T-cell (primary cell): ENCODE measurements at regions not wholly inside any gene's neighbourhood (a gene's known extent, or its start where the extent isn't known, plus 50 kb on each side); places are given as distances from the start of the nearest gene placed in this dataset.

ENCODE experiments used
- ATAC-seq, 4 experiments: fragments of 200-7000 bp in 3 of 4; fragments of 150-1000 bp in 1 of 4; cut with Tn5 transposase; replicated peaks in 1 of 4; 1 replicate in 3 of 4; 2 replicates in 1 of 4; pipeline ENCODE4 v1.10.0; 2021; ENCODE audit warnings: moderate library complexity in 3 of 4, mild to moderate bottlenecking in 2 of 4, moderate number of reproducible peaks in 1 of 4
- CTCF ChIA-PET, 2 donors: fragments of 300-600 bp; sonication (Branson Sonifier 250); formaldehyde crosslinking; loops; one replicate each; lab custom pipeline; 2022; ENCODE audit warnings: antibody characterized with exemption in 2 of 2; lab: Charles Lee
- POLR2A ChIA-PET, 2 donors: fragments of 300-600 bp; sonication (Branson Sonifier 250); formaldehyde crosslinking; loops; one replicate each; lab custom pipeline; 2022; ENCODE audit warnings: antibody characterized with exemption in 2 of 2; lab: Charles Lee
- DNase-seq, 35 experiments: peaks; one replicate each; pipeline versions ENCODE4 v3.0.0 to v3.0.0-alpha.2; 2013 to 2023
- H3K27ac ChIP-seq: one replicate; pipeline ENCODE4 v1.5.1; 2013; ENCODE audit warnings: low read length
- H3K27me3 ChIP-seq, 2 experiments: replicated peaks in 1 of 2; 1 replicate in 1 of 2; 2 replicates in 1 of 2; pipeline versions ENCODE4 v1.6.1 to v1.7.0; 2013; ENCODE audit warnings: low read length in 1 of 2, mixed read lengths in 1 of 2; ENCODE audit not compliant: control insufficient read depth in 2 of 2, insufficient read depth in 2 of 2; ENCODE audit errors: extremely low read depth in 1 of 2
- H3K36me3 ChIP-seq, 2 donors: 1 replicate in 1 of 2; 2 replicates in 1 of 2; pipeline versions ENCODE4 v1.6.1 to v1.7.0; 2013; ENCODE audit warnings: low read length in 1 of 2; ENCODE audit not compliant: control insufficient read depth in 2 of 2, insufficient read depth in 1 of 2; ENCODE audit errors: extremely low read depth in 1 of 2
- H3K4me1 ChIP-seq, 2 experiments: 1 replicate in 1 of 2; 2 replicates in 1 of 2; pipeline versions ENCODE4 v1.6.1 to v1.7.0; 2013; ENCODE audit warnings: low read length in 2 of 2, mixed read lengths in 1 of 2; ENCODE audit not compliant: insufficient read depth in 2 of 2, control insufficient read depth in 1 of 2; ENCODE audit errors: extremely low read depth in 1 of 2
- H3K4me3 ChIP-seq, 2 donors: 1 replicate in 1 of 2; 2 replicates in 1 of 2; pipeline versions ENCODE4 v1.5.1 to v1.7.0; 2013; ENCODE audit warnings: mild to moderate bottlenecking in 2 of 2, low read length in 1 of 2, moderate library complexity in 1 of 2; ENCODE audit not compliant: control insufficient read depth in 1 of 2; ENCODE audit errors: extremely low read depth in 1 of 2
- H3K9me3 ChIP-seq: 2 replicates; pipeline ENCODE4 v1.7.0; 2013
- H3K27ac Mint-ChIP-seq, 2 donors: one replicate each; pipeline ENCODE4 v1.8.0; 2020 to 2021; ENCODE audit warnings: mild to moderate bottlenecking in 2 of 2, mixed read lengths in 2 of 2
- H3K27me3 Mint-ChIP-seq, 2 donors: one replicate each; pipeline ENCODE4 v1.8.0; 2021 to 2022; ENCODE audit warnings: mixed read lengths in 2 of 2
- H3K36me3 Mint-ChIP-seq: one replicate; pipeline ENCODE4 v1.8.0; 2021; ENCODE audit warnings: mixed read lengths
- H3K4me1 Mint-ChIP-seq, 3 donors: one replicate each; pipeline ENCODE4 v1.8.0; 2020 to 2022; ENCODE audit warnings: mixed read lengths in 3 of 3, mild to moderate bottlenecking in 1 of 3
- H3K4me3 Mint-ChIP-seq, 3 donors: one replicate each; pipeline ENCODE4 v1.8.0; 2020 to 2022; ENCODE audit warnings: mild to moderate bottlenecking in 3 of 3, mixed read lengths in 3 of 3, moderate library complexity in 3 of 3
- H3K9me3 Mint-ChIP-seq, 3 donors: one replicate each; pipeline ENCODE4 v1.8.0; 2020 to 2022; ENCODE audit warnings: mixed read lengths in 3 of 3
- WGBS: methylation state at CpG from one replicate; pipeline ENCODE4 v1.1.5; 2013; ENCODE audit warnings: missing lambda C conversion rate; ENCODE audit not compliant: insufficient coverage; 5-methylcytosine and 5-hydroxymethylcytosine counted together

DNA sequence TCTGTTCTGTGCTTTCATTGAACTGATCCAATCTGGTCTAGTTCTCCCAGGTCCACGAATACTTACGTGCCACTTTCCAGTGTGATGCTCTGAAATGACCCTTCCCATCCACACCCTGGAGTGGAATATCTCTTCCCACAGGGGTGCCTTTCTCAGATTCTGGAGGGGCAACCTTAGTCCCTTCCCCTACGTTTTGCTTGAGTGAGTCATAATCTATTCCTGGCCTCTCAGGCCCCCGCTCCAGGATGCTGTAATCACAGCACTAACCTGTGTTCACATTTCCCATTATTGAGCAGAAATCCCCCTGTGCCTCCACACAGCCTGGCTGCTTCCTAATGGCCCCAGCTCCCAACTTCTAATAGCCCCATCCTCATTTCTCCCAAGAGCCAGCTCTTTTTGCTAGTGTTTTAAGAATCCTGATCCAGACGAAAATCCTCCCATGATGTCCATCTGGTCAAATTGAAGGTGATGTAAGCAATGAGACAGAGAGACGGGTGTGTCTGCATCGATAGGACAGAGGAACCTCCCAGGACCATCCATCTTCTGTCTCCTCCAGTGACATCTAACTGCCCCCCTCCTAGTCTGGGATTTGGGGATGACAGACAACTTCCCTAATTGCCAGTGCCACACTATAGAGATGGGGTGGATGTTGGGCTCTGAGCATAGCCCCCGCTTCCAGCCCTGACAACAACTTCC lies 164.0 kb upstream of the MAF start:
- Histone ChIP-seq H3K27me3 (no peaks in the 10 kb centered on the region), H3K4me1 (peaks cover 0 to 3% of the 10 kb centered on the region in 2 experiments), H3K4me3 (no peak overlapping the region), H3K27ac (no peak overlapping the region), H3K9me3 (no peaks in the 10 kb centered on the region), H3K36me3 (no peaks in the 10 kb centered on the region)
- DNase-seq, result no peak
- 85% methylated on average over 4 of the region's 8 CpGs for WGBS
- CTCF ChIA-PET, result no interaction called here
- Mint-ChIP-seq H3K4me1 (peaks cover under 1 to 18% (median 11%) of the 10 kb centered on the region in 3 donors), H3K36me3 (no peaks in the 10 kb centered on the region), H3K27me3 (peaks cover 0 to 5% of the 10 kb centered on the region in 2 donors), H3K4me3 (no peak overlapping the region), H3K9me3 (no peaks in the 10 kb centered on the region), H3K27ac (peak overlapping the region in 1 of 2 donors; percentile 50)
- no peak for ATAC-seq
- POLR2A ChIA-PET, result no interaction called here

DNA sequence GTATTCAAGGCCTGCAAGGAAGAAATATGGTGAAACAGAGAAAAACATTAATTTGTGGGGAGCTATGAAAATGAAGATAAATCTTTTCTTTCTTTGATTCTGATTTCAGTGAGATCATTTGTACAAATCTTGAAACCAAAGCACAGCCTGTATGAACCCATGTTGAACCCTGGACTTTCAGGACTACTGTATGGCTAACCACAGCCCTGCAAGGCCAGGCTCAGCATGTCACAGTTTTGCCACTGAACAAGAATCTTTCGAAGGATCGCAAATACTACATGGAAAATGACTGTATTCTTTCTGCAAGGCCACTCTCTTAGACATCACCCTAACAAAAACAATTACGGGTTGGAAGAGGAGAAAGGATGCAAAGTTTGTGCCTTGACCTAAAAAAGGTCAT lies 161.7 kb upstream of the MAF start:
- H3K4me3 Mint-ChIP-seq, result no peak overlapping the region
- WGBS, result no CpG with 5 or more reads among the region's 3 CpGs
- ChIA-PET POLR2A (no interaction called here), CTCF (no interaction called here)
- no peaks in the 10 kb centered on the region for H3K4me1 Mint-ChIP-seq
- no peaks in the 10 kb centered on the region for H3K36me3 ChIP-seq
- H3K27ac Mint-ChIP-seq, result no peak overlapping the region
- peaks cover 3 to 7% of the 10 kb centered on the region in 2 donors for H3K27me3 Mint-ChIP-seq
- no peak overlapping the region for H3K4me3 ChIP-seq
- no peaks in the 10 kb centered on the region for H3K36me3 Mint-ChIP-seq
- H3K27me3 ChIP-seq, result peaks cover 0 to 3% of the 10 kb centered on the region in 2 experiments
- H3K27ac ChIP-seq, result no peak overlapping the region
- no peak for ATAC-seq
- no peak for DNase-seq
- H3K9me3 ChIP-seq, result no peaks in the 10 kb centered on the region
- H3K4me1 ChIP-seq, result no peaks in the 10 kb centered on the region
- no peaks in the 10 kb centered on the region for H3K9me3 Mint-ChIP-seq

DNA sequence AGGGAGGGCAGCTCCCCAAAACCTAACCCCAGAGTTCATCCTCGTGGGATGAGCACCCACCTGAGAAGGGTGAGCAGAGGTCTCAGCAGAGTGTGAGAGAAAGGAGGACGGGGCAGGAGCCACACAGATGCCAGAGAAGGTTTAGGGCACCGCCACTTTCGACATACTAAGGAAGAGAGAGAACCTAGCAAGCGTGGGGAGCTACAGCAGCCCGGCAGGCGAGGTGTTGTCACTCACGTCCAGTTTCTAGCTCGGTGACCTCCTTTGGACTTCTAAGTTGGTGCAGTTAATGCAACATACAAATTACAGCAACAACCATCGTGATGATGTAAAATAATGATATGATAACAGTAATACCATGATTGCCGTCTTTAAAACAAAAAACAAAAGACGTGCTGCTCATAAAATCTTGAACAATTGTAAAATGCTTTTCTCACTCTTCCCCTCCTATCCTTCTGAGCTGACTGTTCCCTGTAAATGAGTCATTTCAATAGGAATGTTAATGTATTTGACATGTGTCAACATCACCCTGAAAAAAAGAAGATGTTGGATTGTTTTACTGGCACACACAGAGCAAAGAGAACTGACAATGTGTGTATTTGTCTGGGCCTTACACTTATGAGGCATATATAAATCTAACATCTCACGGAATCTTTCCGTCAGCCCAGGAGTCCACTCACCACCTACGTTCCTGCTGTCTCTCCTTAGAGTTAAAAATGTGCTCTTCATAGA lies 158.2 kb upstream of the MAF start:
- Mint-ChIP-seq H3K36me3 (no peaks in the 10 kb centered on the region), H3K27me3 (peaks cover 3 to 9% of the 10 kb centered on the region in 2 donors), H3K9me3 (no peaks in the 10 kb centered on the region), H3K4me3 (no peak overlapping the region), H3K27ac (no peak overlapping the region), H3K4me1 (peaks cover 6 to 14% (median 14%) of the 10 kb centered on the region in 3 donors)
- Histone ChIP-seq H3K9me3 (no peaks in the 10 kb centered on the region), H3K27ac (no peak overlapping the region), H3K36me3 (no peaks in the 10 kb centered on the region), H3K27me3 (peaks cover 0 to 3% of the 10 kb centered on the region in 2 experiments), H3K4me3 (no peak overlapping the region), H3K4me1 (peaks cover 3 to 7% of the 10 kb centered on the region in 2 experiments)
- ChIA-PET POLR2A (no interaction called here), CTCF (no interaction called here)
- DNase-seq (no peak), ATAC-seq (no peak)
- WGBS, result 80% methylated on average over 1 of the region's 15 CpGs

DNA sequence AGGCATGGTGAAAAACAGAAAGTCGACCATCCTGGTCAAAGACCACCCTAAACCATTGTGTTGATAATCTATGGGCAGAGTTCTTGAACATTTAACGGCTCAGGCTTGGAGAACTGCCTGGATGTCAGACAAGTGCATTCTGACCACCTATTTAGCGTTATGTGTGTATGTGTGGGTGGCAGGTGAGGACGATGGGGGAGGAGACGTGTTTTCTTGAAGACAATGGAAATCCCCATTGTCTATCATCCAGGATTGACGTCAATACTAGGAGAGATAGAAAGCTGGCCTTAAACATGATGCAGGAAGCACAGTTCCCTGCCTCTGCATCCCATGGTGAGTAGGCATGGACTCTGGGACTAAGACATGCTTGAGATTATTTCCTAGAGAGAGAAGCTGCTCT lies 157.4 kb upstream of the MAF start:
- DNase-seq, result no peak
- POLR2A ChIA-PET, result no interaction called here
- Mint-ChIP-seq H3K27me3 (peaks cover 3 to 11% of the 10 kb centered on the region in 2 donors), H3K4me1 (peaks cover 6 to 14% (median 14%) of the 10 kb centered on the region in 3 donors), H3K27ac (no peak overlapping the region), H3K9me3 (no peaks in the 10 kb centered on the region), H3K4me3 (no peak overlapping the region), H3K36me3 (no peaks in the 10 kb centered on the region)
- peaks cover 3 to 7% of the 10 kb centered on the region in 2 experiments for H3K4me1 ChIP-seq
- H3K4me3 ChIP-seq, result no peak overlapping the region
- H3K27me3 ChIP-seq, result peaks cover 0 to 3% of the 10 kb centered on the region in 2 experiments
- H3K36me3 ChIP-seq, result no peaks in the 10 kb centered on the region
- 60% methylated on average over 1 of the region's 6 CpGs for WGBS
- no peak overlapping the region for H3K27ac ChIP-seq
- CTCF ChIA-PET, result no interaction called here
- no peak for ATAC-seq
- no peaks in the 10 kb centered on the region for H3K9me3 ChIP-seq

DNA sequence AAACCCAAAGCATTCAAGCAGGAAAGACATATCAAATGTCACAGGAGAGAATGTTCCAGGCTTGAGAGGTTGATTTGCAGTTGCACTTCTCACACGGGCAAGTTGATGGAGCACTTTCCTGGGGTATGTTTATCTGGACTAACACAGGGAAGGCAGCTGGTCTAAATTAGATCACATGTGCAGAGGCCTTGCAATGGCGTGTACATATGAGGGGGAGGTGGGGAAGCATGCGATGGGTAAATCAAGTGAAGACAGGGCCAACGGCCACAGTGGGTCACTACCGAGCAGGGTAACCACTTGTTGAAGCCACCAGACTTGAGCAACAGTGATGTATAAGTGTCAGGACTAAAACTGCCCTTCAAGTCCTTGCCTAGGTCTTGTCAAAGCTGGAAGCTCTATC lies 156.6 kb upstream of the MAF start:
- ChIA-PET CTCF (no interaction called here), POLR2A (interaction anchor here in 1 of 2 donors (0.6 kb wide), 1 partner anchor 32 kb away, joined by 3 read pairs; no protein-coding TSS in a partner anchor)
- H3K27ac ChIP-seq, result no peak overlapping the region
- H3K4me3 ChIP-seq, result no peak overlapping the region
- H3K36me3 ChIP-seq, result no peaks in the 10 kb centered on the region
- H3K4me3 Mint-ChIP-seq, result no peak overlapping the region
- no peaks in the 10 kb centered on the region for H3K36me3 Mint-ChIP-seq
- ATAC-seq, result no peak
- 85% methylated on average over 5 of the region's 5 CpGs for WGBS
- DNase-seq, result no peak
- peaks cover 6 to 14% (median 14%) of the 10 kb centered on the region in 3 donors for H3K4me1 Mint-ChIP-seq
- no peaks in the 10 kb centered on the region for H3K9me3 Mint-ChIP-seq
- H3K4me1 ChIP-seq, result peaks cover 3 to 7% of the 10 kb centered on the region in 2 experiments
- H3K9me3 ChIP-seq, result no peaks in the 10 kb centered on the region
- H3K27me3 ChIP-seq, result peaks cover 0 to 3% of the 10 kb centered on the region in 2 experiments
- H3K27me3 Mint-ChIP-seq, result peaks cover 3 to 11% of the 10 kb centered on the region in 2 donors
- H3K27ac Mint-ChIP-seq, result no peak overlapping the region

DNA sequence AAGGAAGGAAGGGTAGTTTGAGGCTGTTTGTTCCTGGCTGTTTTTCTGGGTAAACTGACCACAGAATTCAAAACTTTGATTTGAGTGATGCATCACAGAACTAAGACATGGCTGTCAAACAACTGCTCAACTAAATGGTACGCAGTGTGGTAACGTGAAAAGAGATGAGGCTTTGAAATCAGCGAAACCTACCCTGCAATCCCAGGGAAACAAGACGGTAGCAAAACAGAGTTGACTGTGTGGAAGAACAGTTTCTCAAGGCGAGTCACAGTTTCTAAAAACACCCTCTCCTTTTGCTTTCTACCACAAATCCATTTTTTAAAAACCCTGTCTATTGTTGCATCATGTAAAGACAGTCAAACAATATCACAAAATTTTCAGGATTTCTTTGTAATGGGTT lies 156.0 kb upstream of the MAF start:
- Histone ChIP-seq H3K4me3 (no peak overlapping the region), H3K27ac (no peak overlapping the region), H3K27me3 (peaks cover 0 to 3% of the 10 kb centered on the region in 2 experiments), H3K9me3 (no peaks in the 10 kb centered on the region), H3K36me3 (no peaks in the 10 kb centered on the region), H3K4me1 (peaks cover 3 to 7% of the 10 kb centered on the region in 2 experiments)
- H3K4me1 Mint-ChIP-seq, result peaks cover 6 to 14% (median 14%) of the 10 kb centered on the region in 3 donors
- H3K27me3 Mint-ChIP-seq, result peaks cover 3 to 11% of the 10 kb centered on the region in 2 donors
- WGBS, result no CpG with 5 or more reads among the region's 5 CpGs
- POLR2A ChIA-PET, result no interaction called here
- CTCF ChIA-PET, result no interaction called here
- H3K27ac Mint-ChIP-seq, result no peak overlapping the region
- ATAC-seq (no peak), DNase-seq (no peak)
- H3K4me3 Mint-ChIP-seq, result no peak overlapping the region
- H3K36me3 Mint-ChIP-seq, result no peaks in the 10 kb centered on the region
- no peaks in the 10 kb centered on the region for H3K9me3 Mint-ChIP-seq
